A673 (cell line): ENCODE measurements at regions not wholly inside any gene's neighbourhood (a gene's known extent, or its start where the extent isn't known, plus 50 kb on each side); places are given as distances from the start of the nearest gene placed in this dataset.

Experiments
- EZH2 ChIP-seq: fragments of 200-600 bp; sonication (generic); IDR thresholded peaks from 2 replicates; pipeline ENCODE4 v1.6.1; 2017; ENCODE audit warnings: borderline replicate concordance, low read depth, mild to moderate bottlenecking, mixed read lengths, antibody characterized with exemption, low read length; ENCODE audit not compliant: poor library complexity, severe bottlenecking
- TF ChIP-seq, protein P1 (sequence below): fragments of 300-800, 200-600 bp; sonication (generic); conservative IDR thresholded peaks from 2 replicates; pipeline ENCODE4 v1.5.1; 2017; ENCODE audit warnings: low read depth, mild to moderate bottlenecking, antibody characterized with exemption, low read length, moderate library complexity, mixed read lengths

DNA sequence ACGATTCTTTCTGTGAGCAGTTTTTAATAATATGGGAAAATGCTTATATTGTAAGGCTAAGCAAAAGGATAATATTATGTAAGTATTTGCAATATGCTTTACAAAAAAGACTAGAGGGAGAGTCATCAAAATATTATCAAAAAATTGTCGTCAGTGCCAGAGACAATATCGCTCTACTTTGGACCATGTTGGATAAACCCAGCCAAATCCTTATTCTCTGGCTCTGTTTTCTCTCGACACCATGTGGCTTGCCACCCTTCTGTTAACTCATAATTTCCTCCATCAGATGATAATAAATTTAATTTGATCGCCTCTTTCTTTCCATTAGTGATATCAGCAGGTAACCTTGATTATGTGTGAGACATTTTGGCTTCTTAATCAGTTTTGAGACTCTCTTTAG lies 129.9 kb downstream of the CDC42EP3 start:
- TF ChIP-seq, protein P1, sequence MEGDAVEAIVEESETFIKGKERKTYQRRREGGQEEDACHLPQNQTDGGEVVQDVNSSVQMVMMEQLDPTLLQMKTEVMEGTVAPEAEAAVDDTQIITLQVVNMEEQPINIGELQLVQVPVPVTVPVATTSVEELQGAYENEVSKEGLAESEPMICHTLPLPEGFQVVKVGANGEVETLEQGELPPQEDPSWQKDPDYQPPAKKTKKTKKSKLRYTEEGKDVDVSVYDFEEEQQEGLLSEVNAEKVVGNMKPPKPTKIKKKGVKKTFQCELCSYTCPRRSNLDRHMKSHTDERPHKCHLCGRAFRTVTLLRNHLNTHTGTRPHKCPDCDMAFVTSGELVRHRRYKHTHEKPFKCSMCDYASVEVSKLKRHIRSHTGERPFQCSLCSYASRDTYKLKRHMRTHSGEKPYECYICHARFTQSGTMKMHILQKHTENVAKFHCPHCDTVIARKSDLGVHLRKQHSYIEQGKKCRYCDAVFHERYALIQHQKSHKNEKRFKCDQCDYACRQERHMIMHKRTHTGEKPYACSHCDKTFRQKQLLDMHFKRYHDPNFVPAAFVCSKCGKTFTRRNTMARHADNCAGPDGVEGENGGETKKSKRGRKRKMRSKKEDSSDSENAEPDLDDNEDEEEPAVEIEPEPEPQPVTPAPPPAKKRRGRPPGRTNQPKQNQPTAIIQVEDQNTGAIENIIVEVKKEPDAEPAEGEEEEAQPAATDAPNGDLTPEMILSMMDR: no peak
- TF ChIP-seq EZH2: no peak
